22Rv1 (cell line): ENCODE measurements at regions not wholly inside any gene's neighbourhood (a gene's known extent, or its start where the extent isn't known, plus 50 kb on each side); places are given as distances from the start of the nearest gene placed in this dataset.

Experiments
- CTCF ChIP-seq: fragments of 450-650 bp; IDR thresholded peaks from 2 replicates; pipeline ENCODE4 v1.5.1; 2017; ENCODE audit warnings: mild to moderate bottlenecking
- ZFX ChIP-seq: fragments of 450-650 bp; IDR thresholded peaks from 2 replicates; pipeline ENCODE4 v1.6.1; 2017; ENCODE audit warnings: antibody characterized with exemption, borderline replicate concordance

- TF ChIP-seq CTCF (no peak), ZFX (no peak)
Measured at GRCh38 chr12:100703337-100703736, 91.2 kb upstream of the ANO4 start.
